ENCODE measurements at regions not wholly inside any gene's neighbourhood (a gene's known extent, or its start where the extent isn't known, plus 50 kb on each side); places are given as distances from the start of the nearest gene placed in this dataset.

DNA sequence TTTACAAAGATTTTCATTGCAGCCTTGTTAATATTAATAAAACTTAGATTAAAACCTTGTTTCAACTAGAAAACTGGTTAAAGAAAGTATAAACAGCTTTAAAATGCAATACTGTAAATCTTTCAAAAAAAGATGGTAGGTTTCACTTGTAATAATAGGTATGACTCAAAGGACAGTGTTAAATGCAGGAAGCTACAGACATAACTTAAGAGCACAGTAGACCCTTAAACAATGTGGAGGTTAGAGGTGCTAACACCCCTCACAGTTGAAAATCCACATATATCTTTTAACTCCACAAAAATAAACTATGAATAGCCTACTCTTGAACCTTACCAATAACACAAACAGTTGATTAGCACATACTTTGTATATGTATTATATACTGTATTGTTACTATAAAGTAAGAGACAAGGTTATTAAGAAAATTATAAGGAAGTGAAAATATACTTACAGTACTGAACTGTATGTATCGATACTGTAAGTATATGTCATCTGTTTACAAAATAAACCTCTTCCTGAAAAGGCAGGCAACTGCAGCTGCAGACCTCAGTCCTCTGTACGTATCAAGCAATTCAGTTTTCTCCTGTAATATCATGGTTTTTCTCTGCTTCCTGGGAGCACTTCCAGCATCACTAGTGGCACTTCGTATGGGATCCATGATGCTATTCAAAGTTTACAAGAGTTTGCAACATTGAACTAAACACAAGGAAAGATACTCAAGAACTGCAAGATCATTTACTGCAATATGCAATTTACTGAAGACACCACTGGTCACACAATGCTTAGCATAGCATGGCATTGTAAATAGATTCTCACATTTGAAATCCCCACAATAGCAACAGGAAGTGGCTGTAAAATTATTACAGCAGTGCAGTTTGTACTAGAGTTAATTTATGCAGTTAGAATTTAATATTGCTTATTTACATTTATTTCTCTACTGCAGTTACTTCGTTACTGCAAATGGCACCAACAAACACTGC, 610.5 kb upstream of the LRRTM4 start:
- ChIA-PET POLR2A (no interaction called here), CTCF (no interaction called here)
- Mint-ChIP-seq H3K4me3 (ENCODE audit: unreplicated experiment) (no peak overlapping the region), H3K27me3 (ENCODE audit: insufficient read depth, unreplicated experiment) (no peaks in the 10 kb centered on the region), H3K27ac (ENCODE audit: unreplicated experiment) (no peak overlapping the region), H3K36me3 (ENCODE audit: insufficient read depth, unreplicated experiment) (no peaks in the 10 kb centered on the region), H3K9me3 (ENCODE audit: unreplicated experiment) (no peaks in the 10 kb centered on the region), H3K4me1 (ENCODE audit: low read depth, unreplicated experiment) (no peaks in the 10 kb centered on the region)
- Histone ChIP-seq H3K9me3 (no peaks in the 10 kb centered on the region), H3K4me1 (no peaks in the 10 kb centered on the region), H3K4me3 (ENCODE audit: low read depth, low read length) (no peak overlapping the region), H3K36me3 (ENCODE audit: control insufficient read depth, insufficient read depth, low read length) (no peaks in the 10 kb centered on the region), H3K27me3 (replicated peaks; ENCODE audit: control insufficient read depth, insufficient read depth, low read length) (no peaks in the 10 kb centered on the region)
- BruUV-seq (replicated peaks): no TSS peak
- TF ChIP-seq, protein P1, sequence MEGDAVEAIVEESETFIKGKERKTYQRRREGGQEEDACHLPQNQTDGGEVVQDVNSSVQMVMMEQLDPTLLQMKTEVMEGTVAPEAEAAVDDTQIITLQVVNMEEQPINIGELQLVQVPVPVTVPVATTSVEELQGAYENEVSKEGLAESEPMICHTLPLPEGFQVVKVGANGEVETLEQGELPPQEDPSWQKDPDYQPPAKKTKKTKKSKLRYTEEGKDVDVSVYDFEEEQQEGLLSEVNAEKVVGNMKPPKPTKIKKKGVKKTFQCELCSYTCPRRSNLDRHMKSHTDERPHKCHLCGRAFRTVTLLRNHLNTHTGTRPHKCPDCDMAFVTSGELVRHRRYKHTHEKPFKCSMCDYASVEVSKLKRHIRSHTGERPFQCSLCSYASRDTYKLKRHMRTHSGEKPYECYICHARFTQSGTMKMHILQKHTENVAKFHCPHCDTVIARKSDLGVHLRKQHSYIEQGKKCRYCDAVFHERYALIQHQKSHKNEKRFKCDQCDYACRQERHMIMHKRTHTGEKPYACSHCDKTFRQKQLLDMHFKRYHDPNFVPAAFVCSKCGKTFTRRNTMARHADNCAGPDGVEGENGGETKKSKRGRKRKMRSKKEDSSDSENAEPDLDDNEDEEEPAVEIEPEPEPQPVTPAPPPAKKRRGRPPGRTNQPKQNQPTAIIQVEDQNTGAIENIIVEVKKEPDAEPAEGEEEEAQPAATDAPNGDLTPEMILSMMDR (IDR thresholded peaks at IDR 0.05; ENCODE audit: insufficient read depth in 1 of 2, low read depth in 1 of 2, low read length in 1 of 2, severe bottlenecking in 1 of 2, unreplicated experiment in 1 of 2): no peak
- intact Hi-C loops (cut with micrococcal nuclease; ENCODE audit: unreplicated experiment): no loop called here
- no peak for DNase-seq

DNA sequence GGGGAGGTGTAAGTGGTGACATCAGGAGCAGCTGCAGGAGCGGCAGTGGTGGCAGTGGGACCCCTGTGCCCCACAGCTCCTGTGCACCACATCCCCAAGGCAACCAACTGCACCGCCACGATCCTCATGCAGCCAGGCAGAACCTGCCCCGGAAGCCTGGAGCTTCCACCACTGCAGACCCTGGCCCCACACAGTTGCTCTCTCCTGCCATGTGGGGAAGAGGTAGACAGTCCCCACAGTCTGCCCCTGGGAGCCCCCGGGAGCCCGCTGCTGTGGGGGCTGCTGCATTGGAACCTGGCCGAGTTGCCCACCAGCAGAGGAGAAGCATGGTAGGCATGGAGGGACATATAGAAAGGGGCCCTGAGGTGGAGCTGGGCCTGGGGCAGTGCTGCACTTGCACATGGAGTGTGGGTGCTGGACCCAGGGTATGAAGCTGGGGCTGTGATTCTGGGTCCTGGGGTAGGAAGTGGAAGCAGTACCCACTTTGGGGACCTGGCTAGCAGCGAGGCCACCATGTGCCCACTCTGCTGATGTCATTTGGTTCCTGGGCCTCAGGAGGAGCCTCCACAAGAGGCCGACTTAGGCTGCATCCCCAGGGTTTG, 623.3 kb upstream of the LRRTM4 start:
- BruUV-seq (replicated peaks): no TSS peak
- Mint-ChIP-seq H3K4me1 (ENCODE audit: low read depth, unreplicated experiment) (no peaks in the 10 kb centered on the region), H3K27ac (ENCODE audit: unreplicated experiment) (no peak overlapping the region), H3K4me3 (ENCODE audit: unreplicated experiment) (no peak overlapping the region), H3K27me3 (ENCODE audit: insufficient read depth, unreplicated experiment) (no peaks in the 10 kb centered on the region), H3K36me3 (ENCODE audit: insufficient read depth, unreplicated experiment) (no peaks in the 10 kb centered on the region), H3K9me3 (ENCODE audit: unreplicated experiment) (no peaks in the 10 kb centered on the region)
- intact Hi-C loops (cut with micrococcal nuclease; ENCODE audit: unreplicated experiment): no loop called here
- no peaks in the 10 kb centered on the region for H3K4me1 ChIP-seq
- POLR2A ChIA-PET: no interaction called here
- TF ChIP-seq, protein P1 (IDR thresholded peaks at IDR 0.05; ENCODE audit: insufficient read depth in 1 of 2, low read depth in 1 of 2, low read length in 1 of 2, severe bottlenecking in 1 of 2, unreplicated experiment in 1 of 2): no peak
- H3K36me3 ChIP-seq (ENCODE audit: control insufficient read depth, insufficient read depth, low read length): no peaks in the 10 kb centered on the region
- no peak overlapping the region for H3K4me3 ChIP-seq (ENCODE audit: low read depth, low read length)
- DNase-seq: no peak
- H3K27me3 ChIP-seq (replicated peaks; ENCODE audit: control insufficient read depth, insufficient read depth, low read length): no peaks in the 10 kb centered on the region
- H3K9me3 ChIP-seq: no peaks in the 10 kb centered on the region
- CTCF ChIA-PET: no interaction called here

DNA sequence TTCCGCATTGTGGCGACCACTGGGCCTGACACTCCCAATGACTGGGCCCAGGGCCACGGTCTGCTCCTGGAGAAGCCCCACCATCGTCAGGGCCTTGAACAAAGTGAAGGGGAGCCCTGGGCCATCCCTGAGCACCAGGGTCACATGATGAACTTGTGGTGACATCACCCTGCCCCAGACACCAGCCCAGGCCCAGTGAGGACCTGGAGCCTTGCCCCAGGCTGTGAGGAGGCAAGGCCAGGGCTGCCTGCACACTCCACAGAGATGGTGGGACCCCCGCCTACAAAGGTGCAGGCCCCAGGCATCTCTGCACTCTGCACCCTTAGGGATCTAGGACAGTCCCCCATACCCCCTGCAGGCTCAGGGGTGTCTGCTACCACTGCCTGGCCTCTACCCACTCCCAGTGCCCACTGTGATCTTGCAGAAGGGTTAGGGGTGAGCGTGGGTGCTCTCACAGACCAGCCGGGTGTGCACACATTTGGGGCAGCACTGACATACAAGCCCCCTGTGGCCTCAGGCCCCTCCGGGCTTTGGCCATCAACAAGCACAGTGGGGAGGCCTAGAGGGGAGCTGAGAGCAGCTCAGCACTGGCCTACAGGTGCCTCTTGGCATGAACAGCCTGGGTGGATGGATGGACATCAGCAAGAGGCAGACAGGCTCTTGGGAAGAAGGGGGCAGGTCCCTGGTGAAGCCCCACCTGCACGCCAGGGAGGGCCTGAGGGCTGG, 624.0 kb upstream of the LRRTM4 start:
- Histone ChIP-seq H3K9me3 (no peaks in the 10 kb centered on the region), H3K4me1 (no peaks in the 10 kb centered on the region), H3K36me3 (ENCODE audit: control insufficient read depth, insufficient read depth, low read length) (no peaks in the 10 kb centered on the region), H3K27me3 (replicated peaks; ENCODE audit: control insufficient read depth, insufficient read depth, low read length) (no peaks in the 10 kb centered on the region), H3K4me3 (ENCODE audit: low read depth, low read length) (no peak overlapping the region)
- H3K4me3 Mint-ChIP-seq (ENCODE audit: unreplicated experiment): no peak overlapping the region
- DNase-seq: no peak
- H3K36me3 Mint-ChIP-seq (ENCODE audit: insufficient read depth, unreplicated experiment): no peaks in the 10 kb centered on the region
- no TSS peak for BruUV-seq (replicated peaks)
- no peak overlapping the region for H3K27ac Mint-ChIP-seq (ENCODE audit: unreplicated experiment)
- ChIA-PET CTCF (no interaction called here), POLR2A (no interaction called here)
- TF ChIP-seq, protein P1 (IDR thresholded peaks at IDR 0.05; ENCODE audit: insufficient read depth in 1 of 2, low read depth in 1 of 2, low read length in 1 of 2, severe bottlenecking in 1 of 2, unreplicated experiment in 1 of 2): no peak
- intact Hi-C loops (cut with micrococcal nuclease; ENCODE audit: unreplicated experiment): no loop called here
- H3K9me3 Mint-ChIP-seq (ENCODE audit: unreplicated experiment): no peaks in the 10 kb centered on the region
- no peaks in the 10 kb centered on the region for H3K4me1 Mint-ChIP-seq (ENCODE audit: low read depth, unreplicated experiment)
- no peaks in the 10 kb centered on the region for H3K27me3 Mint-ChIP-seq (ENCODE audit: insufficient read depth, unreplicated experiment)
